PC-9 (cell line): ENCODE measurements at regions not wholly inside any gene's neighbourhood (a gene's known extent, or its start where the extent isn't known, plus 50 kb on each side); places are given as distances from the start of the nearest gene placed in this dataset.

Source experiments
- EZH2 ChIP-seq: fragments of 200-600 bp; sonication (generic); IDR thresholded peaks from 2 replicates; pipeline ENCODE4 v1.8.0; 2017; ENCODE audit warnings: antibody characterized with exemption, low read depth
- TF ChIP-seq, protein P1 (sequence below): fragments of 200-600 bp; sonication (generic); conservative IDR thresholded peaks from 2 replicates; pipeline ENCODE4 v1.6.1; 2017; ENCODE audit warnings: mixed run types, antibody characterized with exemption, mild to moderate bottlenecking, moderate library complexity

DNA sequence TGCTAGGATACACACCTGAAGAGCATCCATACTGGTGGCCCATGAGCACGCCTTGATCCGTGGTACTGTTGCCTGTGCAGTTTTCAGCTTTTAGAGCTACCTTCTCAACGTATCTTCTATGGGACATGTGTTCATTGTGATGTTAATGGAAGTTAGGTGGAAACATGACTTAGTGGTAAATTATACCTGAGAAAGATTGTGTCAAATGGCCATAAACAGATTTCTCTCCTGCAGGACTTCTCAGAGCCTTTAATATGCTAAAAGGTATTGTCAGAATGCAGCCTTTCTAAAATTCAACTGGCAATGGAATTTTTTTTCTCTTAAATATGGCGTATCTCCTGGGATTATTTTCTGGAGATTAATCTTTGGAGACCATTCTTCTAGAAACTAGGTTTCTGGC is 148.5 kb downstream of the CDC5L start:
- TF ChIP-seq EZH2 = no peak
- TF ChIP-seq, protein P1, sequence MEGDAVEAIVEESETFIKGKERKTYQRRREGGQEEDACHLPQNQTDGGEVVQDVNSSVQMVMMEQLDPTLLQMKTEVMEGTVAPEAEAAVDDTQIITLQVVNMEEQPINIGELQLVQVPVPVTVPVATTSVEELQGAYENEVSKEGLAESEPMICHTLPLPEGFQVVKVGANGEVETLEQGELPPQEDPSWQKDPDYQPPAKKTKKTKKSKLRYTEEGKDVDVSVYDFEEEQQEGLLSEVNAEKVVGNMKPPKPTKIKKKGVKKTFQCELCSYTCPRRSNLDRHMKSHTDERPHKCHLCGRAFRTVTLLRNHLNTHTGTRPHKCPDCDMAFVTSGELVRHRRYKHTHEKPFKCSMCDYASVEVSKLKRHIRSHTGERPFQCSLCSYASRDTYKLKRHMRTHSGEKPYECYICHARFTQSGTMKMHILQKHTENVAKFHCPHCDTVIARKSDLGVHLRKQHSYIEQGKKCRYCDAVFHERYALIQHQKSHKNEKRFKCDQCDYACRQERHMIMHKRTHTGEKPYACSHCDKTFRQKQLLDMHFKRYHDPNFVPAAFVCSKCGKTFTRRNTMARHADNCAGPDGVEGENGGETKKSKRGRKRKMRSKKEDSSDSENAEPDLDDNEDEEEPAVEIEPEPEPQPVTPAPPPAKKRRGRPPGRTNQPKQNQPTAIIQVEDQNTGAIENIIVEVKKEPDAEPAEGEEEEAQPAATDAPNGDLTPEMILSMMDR = no peak
